ENCODE measurements at regions not wholly inside any gene's neighbourhood (a gene's known extent, or its start where the extent isn't known, plus 50 kb on each side); places are given as distances from the start of the nearest gene placed in this dataset.

GRCh38 chr6:14353281-14353680, 235.7 kb downstream of the CD83 start:
- Histone ChIP-seq H3K36me3 (no peaks in the 10 kb centered on the region), H3K4me3 (no peak overlapping the region), H3K27me3 (no peaks in the 10 kb centered on the region), H3K9me3 (peaks cover 0 to 9% (median 5%) of the 10 kb centered on the region in 4 donors), H3K4me1 (peaks cover 0 to 9% (median 4%) of the 10 kb centered on the region in 4 donors), H3K27ac (no peak overlapping the region)
- WGBS, 5 donors: 61 to 84% (median 76%) methylated on average over 3 of the region's 3 CpGs
- intact Hi-C loops (cut with DNase I; ENCODE audit: low total_unique reads): no loop called here
- TF ChIP-seq CTCF (IDR thresholded peaks at IDR 0.05) (no peak), POLR2A (IDR thresholded peaks at IDR 0.05) (no peak), EP300 (IDR thresholded peaks at IDR 0.05) (no peak), POLR2AphosphoS5 (IDR thresholded peaks at IDR 0.05) (no peak)
- DNase-seq: no peak

GRCh38 chr6:14353798-14354197, 236.2 kb downstream of the CD83 start:
- Histone ChIP-seq H3K36me3 (no peaks in the 10 kb centered on the region), H3K4me3 (no peak overlapping the region), H3K9me3 (peaks cover 0 to 9% (median 5%) of the 10 kb centered on the region in 4 donors), H3K27ac (no peak overlapping the region), H3K27me3 (no peaks in the 10 kb centered on the region), H3K4me1 (peaks cover 0 to 9% (median 4%) of the 10 kb centered on the region in 4 donors)
- no peak for DNase-seq
- WGBS, 5 donors: 93 to 98% (median 95%) methylated on average over 2 of the region's 2 CpGs
- TF ChIP-seq CTCF (IDR thresholded peaks at IDR 0.05) (no peak), EP300 (IDR thresholded peaks at IDR 0.05) (no peak), POLR2A (IDR thresholded peaks at IDR 0.05) (no peak), POLR2AphosphoS5 (IDR thresholded peaks at IDR 0.05) (no peak)
- intact Hi-C loops (cut with DNase I; ENCODE audit: low total_unique reads): no loop called here

GRCh38 chr6:14354919-14355572, 237.5 kb downstream of the CD83 start:
- Histone ChIP-seq H3K4me1 (peaks cover 0 to 9% (median 4%) of the 10 kb centered on the region in 4 donors), H3K27ac (no peak overlapping the region), H3K9me3 (peaks cover 0 to 9% (median 5%) of the 10 kb centered on the region in 4 donors), H3K36me3 (no peaks in the 10 kb centered on the region), H3K27me3 (no peaks in the 10 kb centered on the region), H3K4me3 (no peak overlapping the region)
- TF ChIP-seq POLR2AphosphoS5 (IDR thresholded peaks at IDR 0.05) (no peak), CTCF (IDR thresholded peaks at IDR 0.05) (no peak), EP300 (IDR thresholded peaks at IDR 0.05) (no peak), POLR2A (IDR thresholded peaks at IDR 0.05) (no peak)
- intact Hi-C loops (cut with DNase I; ENCODE audit: low total_unique reads): no loop called here
- peak; percentile 31 to 77 for DNase-seq
- 28 to 37% (median 33%) methylated on average over 5 of the region's 5 CpGs for WGBS, 5 donors

GRCh38 chr6:14359438-14359837, 241.9 kb downstream of the CD83 start:
- no peak overlapping the region for H3K27ac ChIP-seq
- 91 to 97% (median 95%) methylated on average over 5 of the region's 5 CpGs for WGBS, 5 donors
- no peaks in the 10 kb centered on the region for H3K27me3 ChIP-seq
- no peaks in the 10 kb centered on the region for H3K9me3 ChIP-seq
- H3K36me3 ChIP-seq: no peaks in the 10 kb centered on the region
- TF ChIP-seq POLR2AphosphoS5 (IDR thresholded peaks at IDR 0.05): no peak
- no peak for TF ChIP-seq EP300 (IDR thresholded peaks at IDR 0.05)
- no peak for TF ChIP-seq POLR2A (IDR thresholded peaks at IDR 0.05)
- no peak for TF ChIP-seq CTCF (IDR thresholded peaks at IDR 0.05)
- DNase-seq: no peak
- no peak overlapping the region for H3K4me3 ChIP-seq
- intact Hi-C loops (cut with DNase I; ENCODE audit: low total_unique reads): no loop called here
- peaks cover 0 to 26% (median 13%) of the 10 kb centered on the region in 4 donors for H3K4me1 ChIP-seq
